ENCODE measurements at regions not wholly inside any gene's neighbourhood (a gene's known extent, or its start where the extent isn't known, plus 50 kb on each side); places are given as distances from the start of the nearest gene placed in this dataset.

GRCh38 chr6:27688014-27688586 is 215.2 kb upstream of the ZNF184 start (continued):
- TF ChIP-seq ZNF383 (CRISPR knock-in tag; IDR thresholded peaks at IDR 0.05; ENCODE audit: borderline replicate concordance) (no peak), ZNF326 (CRISPR knock-in tag; IDR thresholded peaks at IDR 0.05; ENCODE audit: borderline replicate concordance) (no peak), ZSCAN25 (CRISPR knock-in tag; IDR thresholded peaks at IDR 0.05) (no peak), ELF4 (CRISPR knock-in tag; IDR thresholded peaks at IDR 0.05; ENCODE audit: borderline replicate concordance) (no peak), ELF3 (CRISPR knock-in tag; IDR thresholded peaks at IDR 0.05) (peak; percentile 83), SIX4 (CRISPR knock-in tag; IDR thresholded peaks at IDR 0.05) (peak; percentile 74), SP140L (CRISPR knock-in tag; IDR thresholded peaks at IDR 0.05; ENCODE audit: borderline replicate concordance) (no peak), ZNF570 (CRISPR knock-in tag; IDR thresholded peaks at IDR 0.05; ENCODE audit: borderline replicate concordance) (no peak), ESRRA (CRISPR knock-in tag; IDR thresholded peaks at IDR 0.05; ENCODE audit: low read depth) (peak; percentile 62; the same call in 1 of the 2 replicates), MZF1 (CRISPR knock-in tag; IDR thresholded peaks at IDR 0.05; ENCODE audit: borderline replicate concordance) (no peak), FOSL1 (CRISPR knock-in tag; IDR thresholded peaks at IDR 0.05; ENCODE audit: borderline replicate concordance) (no peak), ZNF891 (CRISPR knock-in tag; IDR thresholded peaks at IDR 0.05) (no peak), ZBTB7B (CRISPR knock-in tag; IDR thresholded peaks at IDR 0.05) (peak; percentile 53; the same call in 1 of the 2 replicates), CBX5 (CRISPR knock-in tag; IDR thresholded peaks at IDR 0.05; ENCODE audit: borderline replicate concordance) (peak; percentile 74; the same call in 1 of the 2 replicates), ZFP1 (CRISPR knock-in tag; IDR thresholded peaks at IDR 0.05) (peak; percentile 90), MBD4 (IDR thresholded peaks at IDR 0.05; ENCODE audit: borderline replicate concordance, low read length) (peak; percentile 81), NFYC (CRISPR knock-in tag; IDR thresholded peaks at IDR 0.05) (peak; percentile 39; the same call in 1 of the 2 replicates), PATZ1 (CRISPR knock-in tag; IDR thresholded peaks at IDR 0.05) (peak; percentile 50; the same call in 1 of the 2 replicates)
- TF ChIP-seq, protein P1, sequence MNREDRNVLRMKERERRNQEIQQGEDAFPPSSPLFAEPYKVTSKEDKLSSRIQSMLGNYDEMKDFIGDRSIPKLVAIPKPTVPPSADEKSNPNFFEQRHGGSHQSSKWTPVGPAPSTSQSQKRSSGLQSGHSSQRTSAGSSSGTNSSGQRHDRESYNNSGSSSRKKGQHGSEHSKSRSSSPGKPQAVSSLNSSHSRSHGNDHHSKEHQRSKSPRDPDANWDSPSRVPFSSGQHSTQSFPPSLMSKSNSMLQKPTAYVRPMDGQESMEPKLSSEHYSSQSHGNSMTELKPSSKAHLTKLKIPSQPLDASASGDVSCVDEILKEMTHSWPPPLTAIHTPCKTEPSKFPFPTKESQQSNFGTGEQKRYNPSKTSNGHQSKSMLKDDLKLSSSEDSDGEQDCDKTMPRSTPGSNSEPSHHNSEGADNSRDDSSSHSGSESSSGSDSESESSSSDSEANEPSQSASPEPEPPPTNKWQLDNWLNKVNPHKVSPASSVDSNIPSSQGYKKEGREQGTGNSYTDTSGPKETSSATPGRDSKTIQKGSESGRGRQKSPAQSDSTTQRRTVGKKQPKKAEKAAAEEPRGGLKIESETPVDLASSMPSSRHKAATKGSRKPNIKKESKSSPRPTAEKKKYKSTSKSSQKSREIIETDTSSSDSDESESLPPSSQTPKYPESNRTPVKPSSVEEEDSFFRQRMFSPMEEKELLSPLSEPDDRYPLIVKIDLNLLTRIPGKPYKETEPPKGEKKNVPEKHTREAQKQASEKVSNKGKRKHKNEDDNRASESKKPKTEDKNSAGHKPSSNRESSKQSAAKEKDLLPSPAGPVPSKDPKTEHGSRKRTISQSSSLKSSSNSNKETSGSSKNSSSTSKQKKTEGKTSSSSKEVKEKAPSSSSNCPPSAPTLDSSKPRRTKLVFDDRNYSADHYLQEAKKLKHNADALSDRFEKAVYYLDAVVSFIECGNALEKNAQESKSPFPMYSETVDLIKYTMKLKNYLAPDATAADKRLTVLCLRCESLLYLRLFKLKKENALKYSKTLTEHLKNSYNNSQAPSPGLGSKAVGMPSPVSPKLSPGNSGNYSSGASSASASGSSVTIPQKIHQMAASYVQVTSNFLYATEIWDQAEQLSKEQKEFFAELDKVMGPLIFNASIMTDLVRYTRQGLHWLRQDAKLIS (CRISPR knock-in tag; IDR thresholded peaks at IDR 0.05): 0 out of 2 replicates have a peak, but pooled peaks have one; percentile 46
- TF ChIP-seq, protein P2, sequence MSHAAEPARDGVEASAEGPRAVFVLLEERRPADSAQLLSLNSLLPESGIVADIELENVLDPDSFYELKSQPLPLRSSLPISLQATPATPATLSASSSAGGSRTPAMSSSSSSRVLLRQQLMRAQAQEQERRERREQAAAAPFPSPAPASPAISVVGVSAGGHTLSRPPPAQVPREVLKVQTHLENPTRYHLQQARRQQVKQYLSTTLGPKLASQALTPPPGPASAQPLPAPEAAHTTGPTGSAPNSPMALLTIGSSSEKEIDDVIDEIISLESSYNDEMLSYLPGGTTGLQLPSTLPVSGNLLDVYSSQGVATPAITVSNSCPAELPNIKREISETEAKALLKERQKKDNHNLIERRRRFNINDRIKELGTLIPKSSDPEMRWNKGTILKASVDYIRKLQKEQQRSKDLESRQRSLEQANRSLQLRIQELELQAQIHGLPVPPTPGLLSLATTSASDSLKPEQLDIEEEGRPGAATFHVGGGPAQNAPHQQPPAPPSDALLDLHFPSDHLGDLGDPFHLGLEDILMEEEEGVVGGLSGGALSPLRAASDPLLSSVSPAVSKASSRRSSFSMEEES (CRISPR knock-in tag; IDR thresholded peaks at IDR 0.05): peak; percentile 66
- TF ChIP-seq, protein P3, sequence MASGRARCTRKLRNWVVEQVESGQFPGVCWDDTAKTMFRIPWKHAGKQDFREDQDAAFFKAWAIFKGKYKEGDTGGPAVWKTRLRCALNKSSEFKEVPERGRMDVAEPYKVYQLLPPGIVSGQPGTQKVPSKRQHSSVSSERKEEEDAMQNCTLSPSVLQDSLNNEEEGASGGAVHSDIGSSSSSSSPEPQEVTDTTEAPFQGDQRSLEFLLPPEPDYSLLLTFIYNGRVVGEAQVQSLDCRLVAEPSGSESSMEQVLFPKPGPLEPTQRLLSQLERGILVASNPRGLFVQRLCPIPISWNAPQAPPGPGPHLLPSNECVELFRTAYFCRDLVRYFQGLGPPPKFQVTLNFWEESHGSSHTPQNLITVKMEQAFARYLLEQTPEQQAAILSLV (CRISPR knock-in tag; IDR thresholded peaks at IDR 0.05; ENCODE audit: borderline replicate concordance): peak; percentile 77; the same call in 1 of the 2 replicates
- TF ChIP-seq, protein P4, sequence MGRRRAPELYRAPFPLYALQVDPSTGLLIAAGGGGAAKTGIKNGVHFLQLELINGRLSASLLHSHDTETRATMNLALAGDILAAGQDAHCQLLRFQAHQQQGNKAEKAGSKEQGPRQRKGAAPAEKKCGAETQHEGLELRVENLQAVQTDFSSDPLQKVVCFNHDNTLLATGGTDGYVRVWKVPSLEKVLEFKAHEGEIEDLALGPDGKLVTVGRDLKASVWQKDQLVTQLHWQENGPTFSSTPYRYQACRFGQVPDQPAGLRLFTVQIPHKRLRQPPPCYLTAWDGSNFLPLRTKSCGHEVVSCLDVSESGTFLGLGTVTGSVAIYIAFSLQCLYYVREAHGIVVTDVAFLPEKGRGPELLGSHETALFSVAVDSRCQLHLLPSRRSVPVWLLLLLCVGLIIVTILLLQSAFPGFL (CRISPR knock-in tag; IDR thresholded peaks at IDR 0.05): no peak

Measured in HepG2 (cell line).